ENCODE measurements at regions not wholly inside any gene's neighbourhood (a gene's known extent, or its start where the extent isn't known, plus 50 kb on each side); places are given as distances from the start of the nearest gene placed in this dataset.

GRCh38 chr4:84022564-84022963, 476.5 kb downstream of the NKX6-1 start:
- Histone ChIP-seq H2AFZ (ENCODE audit: control insufficient read depth, low read depth, low read length) (no peak overlapping the region), H3K4me2 (ENCODE audit: control insufficient read depth, insufficient read depth) (no peak overlapping the region), H3K79me2 (ENCODE audit: control insufficient read depth, insufficient read depth, low read length) (no peaks in the 10 kb centered on the region), H3K27ac (ENCODE audit: control insufficient read depth, insufficient read depth) (no peak overlapping the region), H3K4me3 (no peak overlapping the region), H3K36me3 (ENCODE audit: control insufficient read depth in 2 of 2, insufficient read depth in 2 of 2, low read length in 1 of 2) (no peaks in the 10 kb centered on the region), H3K27me3 (replicated peaks in 1 of 2; ENCODE audit: control insufficient read depth in 2 of 2, insufficient read depth in 2 of 2, low read length in 1 of 2) (no peaks in the 10 kb centered on the region), H3K9me3 (replicated peaks; ENCODE audit: control insufficient read depth, insufficient read depth, low read length) (no peaks in the 10 kb centered on the region), H4K20me1 (ENCODE audit: control insufficient read depth, insufficient read depth) (no peaks in the 10 kb centered on the region), H3K4me1 (ENCODE audit: control insufficient read depth, insufficient read depth, low read length) (no peaks in the 10 kb centered on the region), H3K9ac (ENCODE audit: control insufficient read depth, insufficient read depth, low read length) (no peak overlapping the region)
- RAD21 ChIA-PET (ENCODE audit: unreplicated experiment) = no interaction called here
- CTCF ChIA-PET = no interaction called here
- 58% methylated on average over 5 of the region's 5 CpGs for WGBS (ENCODE audit: insufficient coverage, insufficient replicate concordance, low lambda C conversion rate, missing lambda C conversion rate)
- POLR2A ChIA-PET = no interaction called here
- no TSS peak for BruUV-seq (replicated peaks)
- intact Hi-C loops (cut with micrococcal nuclease; ENCODE audit: unreplicated experiment) = no loop called here
- SMC1A ChIA-PET (ENCODE audit: uncharacterized antibody, unreplicated experiment) = no interaction called here
- FAIRE-seq (no peak), DNase-seq (ENCODE audit: low read depth, low spot score) (no peak), ATAC-seq (no peak)
- in situ Hi-C loops (cut with MboI) = no loop called here
- no peak for TF ChIP-seq HDGF (IDR thresholded peaks at IDR 0.05)

DNA sequence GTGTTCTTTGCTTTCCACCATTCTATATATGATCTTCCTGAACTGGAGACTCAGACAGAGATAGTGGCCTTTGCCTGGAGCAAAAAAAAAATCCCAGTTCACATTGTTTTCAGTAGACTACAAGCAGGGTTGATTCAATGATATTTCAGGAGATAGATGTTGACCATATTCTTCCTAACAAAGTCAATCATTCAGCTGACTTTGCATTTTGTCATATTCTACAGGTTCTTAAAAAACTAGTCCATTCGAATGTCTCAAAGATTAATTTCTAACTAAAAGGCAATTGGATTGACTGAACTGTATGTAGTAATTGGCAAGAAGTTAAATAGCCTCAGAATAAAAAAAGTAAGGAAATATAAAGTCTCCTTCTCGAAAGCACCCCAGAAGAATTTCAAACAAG, 479.5 kb downstream of the NKX6-1 start:
- no peak overlapping the region for H3K9ac ChIP-seq (ENCODE audit: control insufficient read depth, insufficient read depth, low read length)
- no peak overlapping the region for H3K4me2 ChIP-seq (ENCODE audit: control insufficient read depth, insufficient read depth)
- ChIA-PET SMC1A (ENCODE audit: uncharacterized antibody, unreplicated experiment) (no interaction called here), CTCF (no interaction called here), RAD21 (ENCODE audit: unreplicated experiment) (no interaction called here), POLR2A (no interaction called here)
- ATAC-seq (no peak), DNase-seq (ENCODE audit: low read depth, low spot score) (no peak), FAIRE-seq (no peak)
- no TSS peak for BruUV-seq (replicated peaks)
- H3K9me3 ChIP-seq (replicated peaks; ENCODE audit: control insufficient read depth, insufficient read depth, low read length) = no peaks in the 10 kb centered on the region
- H3K27ac ChIP-seq (ENCODE audit: control insufficient read depth, insufficient read depth) = no peak overlapping the region
- H2AFZ ChIP-seq (ENCODE audit: control insufficient read depth, low read depth, low read length) = no peak overlapping the region
- H3K27me3 ChIP-seq (replicated peaks in 1 of 2; ENCODE audit: control insufficient read depth in 2 of 2, insufficient read depth in 2 of 2, low read length in 1 of 2) = no peaks in the 10 kb centered on the region
- WGBS (ENCODE audit: insufficient coverage, insufficient replicate concordance, low lambda C conversion rate, missing lambda C conversion rate) = 0% methylated on average over 2 of the region's 2 CpGs
- no peaks in the 10 kb centered on the region for H3K4me1 ChIP-seq (ENCODE audit: control insufficient read depth, insufficient read depth, low read length)
- no peaks in the 10 kb centered on the region for H3K36me3 ChIP-seq (ENCODE audit: control insufficient read depth in 2 of 2, insufficient read depth in 2 of 2, low read length in 1 of 2)
- no peaks in the 10 kb centered on the region for H4K20me1 ChIP-seq (ENCODE audit: control insufficient read depth, insufficient read depth)
- intact Hi-C loops (cut with micrococcal nuclease; ENCODE audit: unreplicated experiment) = no loop called here
- in situ Hi-C loops (cut with MboI) = no loop called here
- no peak overlapping the region for H3K4me3 ChIP-seq
- H3K79me2 ChIP-seq (ENCODE audit: control insufficient read depth, insufficient read depth, low read length) = no peaks in the 10 kb centered on the region
- TF ChIP-seq PKNOX1 (IDR thresholded peaks at IDR 0.05) = no peak
- no peak for TF ChIP-seq SPI1 (IDR thresholded peaks at IDR 0.05; ENCODE audit: borderline replicate concordance, insufficient read depth, low read depth, low read length)
- TF ChIP-seq ZNF622 (IDR thresholded peaks at IDR 0.05) = no peak
- no peak for TF ChIP-seq RAD21 (IDR thresholded peaks at IDR 0.05; ENCODE audit: insufficient read depth, low read depth, low read length)
- TF ChIP-seq BHLHE40 (IDR thresholded peaks at IDR 0.05; ENCODE audit: borderline replicate concordance in 1 of 2, low read depth in 2 of 2, low read length in 1 of 2) = no peak
- TF ChIP-seq MYB (IDR thresholded peaks at IDR 0.05; ENCODE audit: borderline replicate concordance, low read depth, low read length) = no peak
- no peak for TF ChIP-seq NR2C2 (IDR thresholded peaks at IDR 0.05; ENCODE audit: borderline replicate concordance, control insufficient read depth, insufficient read length, low read depth)
- TF ChIP-seq ATF3 (IDR thresholded peaks at IDR 0.05; ENCODE audit: borderline replicate concordance, extremely low read depth, low read depth, low read length) = no peak
- TF ChIP-seq ELK1 (IDR thresholded peaks at IDR 0.05; ENCODE audit: low read depth, low read length) = no peak
- TF ChIP-seq, protein P1, sequence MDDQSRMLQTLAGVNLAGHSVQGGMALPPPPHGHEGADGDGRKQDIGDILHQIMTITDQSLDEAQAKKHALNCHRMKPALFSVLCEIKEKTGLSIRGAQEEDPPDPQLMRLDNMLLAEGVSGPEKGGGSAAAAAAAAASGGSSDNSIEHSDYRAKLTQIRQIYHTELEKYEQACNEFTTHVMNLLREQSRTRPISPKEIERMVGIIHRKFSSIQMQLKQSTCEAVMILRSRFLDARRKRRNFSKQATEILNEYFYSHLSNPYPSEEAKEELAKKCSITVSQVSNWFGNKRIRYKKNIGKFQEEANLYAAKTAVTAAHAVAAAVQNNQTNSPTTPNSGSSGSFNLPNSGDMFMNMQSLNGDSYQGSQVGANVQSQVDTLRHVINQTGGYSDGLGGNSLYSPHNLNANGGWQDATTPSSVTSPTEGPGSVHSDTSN (IDR thresholded peaks at IDR 0.05; ENCODE audit: insufficient replicate concordance, low read depth, low read length) = no peak
- TF ChIP-seq TAF1 (IDR thresholded peaks at IDR 0.05; ENCODE audit: borderline replicate concordance, low read depth, low read length) = no peak
- no peak for TF ChIP-seq PML (IDR thresholded peaks at IDR 0.05; ENCODE audit: low read length)
